ENCODE measurements at regions not wholly inside any gene's neighbourhood (a gene's known extent, or its start where the extent isn't known, plus 50 kb on each side); places are given as distances from the start of the nearest gene placed in this dataset.

GRCh38 chr6:26197933-26198721 lies 110.9 kb downstream of the HFE start:
- DNase-seq = peak; percentile 52

GRCh38 chr6:26198722-26199056 lies 111.5 kb downstream of the HFE start:
- no peak for DNase-seq

- peak; percentile 93 for DNase-seq
Measured at GRCh38 chr6:26199057-26199772, 112.0 kb downstream of the HFE start.

- no peak for DNase-seq
Measured at GRCh38 chr6:26199773-26200764, 112.8 kb downstream of the HFE start.

GRCh38 chr6:26200918-26201721 lies 113.9 kb downstream of the HFE start:
- no peak for DNase-seq

GRCh38 chr6:26202201-26202611 lies 115.0 kb downstream of the HFE start:
- DNase-seq = no peak

- DNase-seq = no peak
Measured at GRCh38 chr6:26202811-26203583, 115.8 kb downstream of the HFE start.

- peak; percentile 86 for DNase-seq
Measured at GRCh38 chr6:26204332-26205160, 117.3 kb downstream of the HFE start.

GRCh38 chr6:26205161-26205624 lies 118.0 kb downstream of the HFE start:
- peak; percentile 87 for DNase-seq

GRCh38 chr6:26205625-26206574 lies 118.7 kb downstream of the HFE start:
- peak; percentile 30 for DNase-seq

GRCh38 chr6:26206868-26207801 lies 119.9 kb downstream of the HFE start:
- DNase-seq = no peak

- DNase-seq = no peak
Measured at GRCh38 chr6:26211963-26212362, 124.7 kb downstream of the HFE start.

- no peak for DNase-seq
Measured at GRCh38 chr6:26213334-26214075, 126.3 kb downstream of the HFE start.

- no peak for DNase-seq
Measured at GRCh38 chr6:26214803-26215584, 127.8 kb downstream of the HFE start.

- DNase-seq = peak; percentile 50
Measured at GRCh38 chr6:26215585-26216358, 128.5 kb downstream of the HFE start.
